BJ (cell line): ENCODE measurements at regions not wholly inside any gene's neighbourhood (a gene's known extent, or its start where the extent isn't known, plus 50 kb on each side); places are given as distances from the start of the nearest gene placed in this dataset.

Experiments used
- CTCF ChIA-PET: fragments of 350-600 bp; formaldehyde crosslinking; extraction: SDS; loops from one replicate; lab custom pipeline; 2021; ENCODE audit warnings: antibody characterized with exemption, inconsistent platforms; lab: Yijun Ruan, JAX
- POLR2A ChIA-PET: fragments of 300-600 bp; sonication (Branson Sonifier 250); formaldehyde crosslinking; extraction: SDS; loops from one replicate; lab custom pipeline; 2021; ENCODE audit warnings: antibody characterized with exemption; lab: Charles Lee
- DNase-seq: peaks from one replicate; pipeline ENCODE4 v3.0.0-alpha.2; 2011; ENCODE audit warnings: low read depth
- H3K27me3 ChIP-seq: 2 replicates; pipeline ENCODE4 v1.6.0; 2011; ENCODE audit warnings: low read length; ENCODE audit not compliant: control insufficient read depth, insufficient read depth
- H3K36me3 ChIP-seq: 2 replicates; pipeline ENCODE4 v1.5.1; 2011; ENCODE audit warnings: low read length; ENCODE audit not compliant: control insufficient read depth, insufficient read depth
- H3K4me3 ChIP-seq: 2 replicates; pipeline ENCODE4 v1.5.1; 2011; ENCODE audit warnings: low read depth, mild to moderate bottlenecking, control low read depth, low read length
- TF ChIP-seq, protein P1 (sequence below): IDR thresholded peaks from 2 replicates; pipeline ENCODE4 v1.5.1; 2011; ENCODE audit warnings: low read depth, mild to moderate bottlenecking, control low read depth, inconsistent platforms, low read length, moderate library complexity; ENCODE audit not compliant: insufficient read depth

GRCh38 chr1:84759756-84760155 is 69.5 kb upstream of the SSX2IP start:
- TF ChIP-seq, protein P1, sequence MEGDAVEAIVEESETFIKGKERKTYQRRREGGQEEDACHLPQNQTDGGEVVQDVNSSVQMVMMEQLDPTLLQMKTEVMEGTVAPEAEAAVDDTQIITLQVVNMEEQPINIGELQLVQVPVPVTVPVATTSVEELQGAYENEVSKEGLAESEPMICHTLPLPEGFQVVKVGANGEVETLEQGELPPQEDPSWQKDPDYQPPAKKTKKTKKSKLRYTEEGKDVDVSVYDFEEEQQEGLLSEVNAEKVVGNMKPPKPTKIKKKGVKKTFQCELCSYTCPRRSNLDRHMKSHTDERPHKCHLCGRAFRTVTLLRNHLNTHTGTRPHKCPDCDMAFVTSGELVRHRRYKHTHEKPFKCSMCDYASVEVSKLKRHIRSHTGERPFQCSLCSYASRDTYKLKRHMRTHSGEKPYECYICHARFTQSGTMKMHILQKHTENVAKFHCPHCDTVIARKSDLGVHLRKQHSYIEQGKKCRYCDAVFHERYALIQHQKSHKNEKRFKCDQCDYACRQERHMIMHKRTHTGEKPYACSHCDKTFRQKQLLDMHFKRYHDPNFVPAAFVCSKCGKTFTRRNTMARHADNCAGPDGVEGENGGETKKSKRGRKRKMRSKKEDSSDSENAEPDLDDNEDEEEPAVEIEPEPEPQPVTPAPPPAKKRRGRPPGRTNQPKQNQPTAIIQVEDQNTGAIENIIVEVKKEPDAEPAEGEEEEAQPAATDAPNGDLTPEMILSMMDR = no peak
- H3K36me3 ChIP-seq = no peaks in the 10 kb centered on the region
- CTCF ChIA-PET = interaction anchor here (0.7 to 7.8 kb wide), 8 partner anchors 12 to 619 kb away, joined by 3 to 66 read pairs (median 4); no protein-coding TSS in a partner anchor
- POLR2A ChIA-PET = no interaction called here
- no peak for DNase-seq
- H3K27me3 ChIP-seq = peaks cover 5% of the 10 kb centered on the region; the same call in 1 of the 2 replicates
- no peak overlapping the region for H3K4me3 ChIP-seq

GRCh38 chr1:84758968-84759491 is 68.8 kb upstream of the SSX2IP start:
- ChIA-PET POLR2A (no interaction called here), CTCF (interaction anchor here (0.7 to 7.8 kb wide), 8 partner anchors 12 to 618 kb away, joined by 3 to 66 read pairs (median 4); no protein-coding TSS in a partner anchor)
- H3K27me3 ChIP-seq = 0 out of 2 replicates have a peak, but pooled peaks cover 2% of the 10 kb centered on the region
- TF ChIP-seq, protein P1 = no peak
- H3K4me3 ChIP-seq = peak overlapping the region; percentile 9
- H3K36me3 ChIP-seq = no peaks in the 10 kb centered on the region
- DNase-seq = no peak

DNA sequence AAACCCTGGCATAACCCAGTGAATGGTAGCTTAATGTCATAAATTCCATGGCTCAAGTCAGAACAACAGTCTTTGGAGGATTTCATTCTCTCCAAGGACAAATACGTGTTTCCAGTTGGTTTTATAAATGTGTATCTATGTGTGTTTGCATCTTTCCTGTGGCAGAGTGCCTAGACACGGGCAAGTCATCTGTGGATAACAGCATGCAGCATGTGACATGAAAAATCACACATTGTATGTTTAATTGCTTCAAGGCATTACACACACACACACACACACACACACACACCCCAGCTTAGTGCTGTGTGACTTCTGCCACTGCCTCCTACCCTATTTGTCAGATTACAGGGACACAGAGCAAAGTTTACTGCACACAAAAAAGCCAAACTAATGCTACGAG is 68.2 kb upstream of the SSX2IP start:
- TF ChIP-seq, protein P1 = no peak
- H3K27me3 ChIP-seq = 0 out of 2 replicates have a peak, but pooled peaks cover 2% of the 10 kb centered on the region
- POLR2A ChIA-PET = no interaction called here
- no peak for DNase-seq
- H3K36me3 ChIP-seq = no peaks in the 10 kb centered on the region
- CTCF ChIA-PET = interaction anchor here (0.9 to 7.8 kb wide), 7 partner anchors 13 to 617 kb away, joined by 3 to 66 read pairs (median 5); no protein-coding TSS in a partner anchor
- peak overlapping the region; percentile 9; the same call in 1 of the 2 replicates for H3K4me3 ChIP-seq

DNA sequence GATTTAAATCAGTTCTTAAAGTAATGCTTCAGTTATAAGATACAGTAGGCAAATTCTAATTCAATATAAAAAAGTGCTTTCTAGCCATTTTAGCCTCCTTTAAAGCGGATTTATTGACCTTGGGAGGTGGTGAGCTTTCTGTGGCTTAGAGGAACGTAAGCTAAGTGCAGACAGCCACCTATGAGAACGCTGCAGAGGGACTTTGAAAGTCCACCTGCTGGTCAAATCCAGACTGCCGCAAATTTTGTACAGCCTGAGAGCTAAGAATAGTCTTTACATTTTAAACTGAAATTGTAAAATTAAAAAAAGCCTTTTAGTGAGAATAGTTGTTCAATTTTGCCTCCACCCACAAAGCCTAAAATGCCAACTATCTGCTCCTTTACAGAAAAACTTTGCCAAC is 67.0 kb upstream of the SSX2IP start:
- no peak for DNase-seq
- Histone ChIP-seq H3K4me3 (no peak overlapping the region), H3K27me3 (0 out of 2 replicates have a peak, but pooled peaks cover 2% of the 10 kb centered on the region), H3K36me3 (no peaks in the 10 kb centered on the region)
- CTCF ChIA-PET = interaction anchor here (0.9 to 7.8 kb wide), 6 partner anchors 14 to 324 kb away, joined by 3 to 66 read pairs (median 4); no protein-coding TSS in a partner anchor
- TF ChIP-seq, protein P1 = no peak
- POLR2A ChIA-PET = no interaction called here

GRCh38 chr1:84756455-84757082 is 66.3 kb upstream of the SSX2IP start:
- CTCF ChIA-PET = interaction anchor here (1.1 to 7.8 kb wide), 4 partner anchors 15 to 323 kb away, joined by 3 to 66 read pairs (median 4); no protein-coding TSS in a partner anchor
- DNase-seq = no peak
- no peaks in the 10 kb centered on the region for H3K36me3 ChIP-seq
- no peaks in the 10 kb centered on the region for H3K27me3 ChIP-seq
- TF ChIP-seq, protein P1 = no peak
- no peak overlapping the region for H3K4me3 ChIP-seq
- POLR2A ChIA-PET = interaction anchor here (0.6 kb wide), 2 partner anchors 180 to 821 kb away, joined by 4 to 6 read pairs; no protein-coding TSS in a partner anchor
